Stimulated activated CD8-positive, alpha-beta memory T cell treated with anti-CD3 and anti-CD28 coated beads, Interleukin-12 subunit alpha, Interleukin-12 subunit beta, amount 100 ng/mL, for 24 hours (primary cell): ENCODE measurements at regions not wholly inside any gene's neighbourhood (a gene's known extent, or its start where the extent isn't known, plus 50 kb on each side); places are given as distances from the start of the nearest gene placed in this dataset.

Source experiments
- DNase-seq: peaks from one replicate; pipeline ENCODE4 v3.0.0-alpha.2; 2020; ENCODE audit errors: extremely low read depth

- no peak for DNase-seq
Measured at GRCh38 chr14:89607453-89607852, 190.4 kb upstream of the FOXN3 start.

- no peak for DNase-seq
Measured at GRCh38 chr14:89603938-89604480, 187.0 kb upstream of the FOXN3 start.

GRCh38 chr14:89600950-89601826, 184.2 kb upstream of the FOXN3 start:
- DNase-seq, result no peak

- DNase-seq, result no peak
Measured at GRCh38 chr14:89600029-89600428, 183.0 kb upstream of the FOXN3 start.

GRCh38 chr14:89598548-89599186, 181.6 kb upstream of the FOXN3 start:
- DNase-seq, result no peak

GRCh38 chr14:89592961-89593360, 175.9 kb upstream of the FOXN3 start:
- no peak for DNase-seq

GRCh38 chr14:89589400-89590118, 172.5 kb upstream of the FOXN3 start:
- no peak for DNase-seq

- no peak for DNase-seq
Measured at GRCh38 chr14:89588840-89589296, 171.8 kb upstream of the FOXN3 start.

- DNase-seq, result no peak
Measured at GRCh38 chr14:89588016-89588415, 171.0 kb upstream of the FOXN3 start.

- DNase-seq, result no peak
Measured at GRCh38 chr14:89587136-89587420, 170.0 kb upstream of the FOXN3 start.

GRCh38 chr14:89586258-89587135, 169.5 kb upstream of the FOXN3 start:
- no peak for DNase-seq

- DNase-seq, result no peak
Measured at GRCh38 chr14:89578156-89578555, 161.1 kb upstream of the FOXN3 start.

- DNase-seq, result no peak
Measured at GRCh38 chr14:89576960-89577359, 159.9 kb upstream of the FOXN3 start.

- no peak for DNase-seq
Measured at GRCh38 chr14:89576145-89576927, 159.3 kb upstream of the FOXN3 start.

- no peak for DNase-seq
Measured at GRCh38 chr14:89575386-89576061, 158.5 kb upstream of the FOXN3 start.

- no peak for DNase-seq
Measured at GRCh38 chr14:89574420-89574819, 157.4 kb upstream of the FOXN3 start.

GRCh38 chr14:89573399-89573657, 156.3 kb upstream of the FOXN3 start:
- DNase-seq, result no peak

- no peak for DNase-seq
Measured at GRCh38 chr14:89572596-89573398, 155.8 kb upstream of the FOXN3 start.

- no peak for DNase-seq
Measured at GRCh38 chr14:89571491-89571890, 154.5 kb upstream of the FOXN3 start.
